GM20000 (cell line): ENCODE measurements at regions not wholly inside any gene's neighbourhood (a gene's known extent, or its start where the extent isn't known, plus 50 kb on each side); places are given as distances from the start of the nearest gene placed in this dataset.

Experiments
- DNase-seq: peaks from one replicate; pipeline ENCODE4 v3.0.0; 2012; ENCODE audit warnings: low spot score
- CTCF ChIP-seq: IDR thresholded peaks from 2 replicates; pipeline ENCODE4 v1.5.1; 2012; ENCODE audit warnings: mild to moderate bottlenecking, control low read depth; ENCODE audit errors: extremely low read depth, missing control alignments

DNA sequence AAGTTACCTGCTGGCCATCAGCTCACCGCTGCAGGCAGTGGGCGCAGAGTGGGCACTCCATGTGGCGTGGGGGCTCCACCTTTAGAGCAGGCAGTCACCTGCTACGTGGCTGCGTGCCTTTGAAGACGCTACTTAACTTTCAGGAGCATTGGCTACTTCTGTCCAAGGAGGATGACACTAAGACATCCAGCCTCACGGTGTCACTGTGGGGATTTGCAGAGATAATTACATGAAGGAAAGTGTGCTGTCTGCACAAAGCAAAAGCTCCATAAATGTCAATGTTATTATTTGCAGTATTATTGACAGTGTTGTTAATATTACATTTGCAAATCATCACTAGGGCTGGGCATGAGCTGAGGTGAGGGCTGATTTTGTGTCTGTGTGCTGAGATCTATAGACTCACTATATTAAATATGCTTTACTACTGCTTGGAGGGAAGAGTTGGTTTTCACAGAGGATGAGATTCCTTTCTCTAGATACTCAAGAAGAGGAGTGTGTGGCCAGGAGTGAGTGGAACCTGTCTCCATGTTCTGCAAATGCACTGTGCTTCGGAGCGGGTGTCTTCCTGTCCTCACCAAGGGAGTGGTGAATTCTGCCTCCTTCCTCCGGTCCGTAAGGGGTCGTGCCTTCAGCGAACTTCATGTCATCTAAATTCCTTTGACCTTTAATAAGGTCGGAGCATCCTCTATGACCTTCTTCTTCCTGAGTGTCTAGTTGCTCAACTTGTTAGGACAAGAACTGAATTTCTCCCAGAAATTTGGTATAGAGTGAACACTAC lies 165.8 kb upstream of the SYNDIG1 start:
- no peak for DNase-seq
- no peak for TF ChIP-seq CTCF

- no peak for TF ChIP-seq CTCF
- no peak for DNase-seq
These were observed 171.4 kb upstream of the SYNDIG1 start for GRCh38 chr20:24297993-24298392.

- no peak for TF ChIP-seq CTCF
- DNase-seq = no peak
These were observed 172.8 kb upstream of the SYNDIG1 start for GRCh38 chr20:24296477-24297261.

- TF ChIP-seq CTCF = no peak
- DNase-seq = no peak
These were observed 178.4 kb upstream of the SYNDIG1 start for GRCh38 chr20:24291014-24291413.

GRCh38 chr20:24289737-24290481 lies 179.5 kb upstream of the SYNDIG1 start:
- no peak for TF ChIP-seq CTCF
- DNase-seq = no peak

- DNase-seq = no peak
- no peak for TF ChIP-seq CTCF
These were observed 186.2 kb upstream of the SYNDIG1 start for GRCh38 chr20:24283186-24283585.

DNA sequence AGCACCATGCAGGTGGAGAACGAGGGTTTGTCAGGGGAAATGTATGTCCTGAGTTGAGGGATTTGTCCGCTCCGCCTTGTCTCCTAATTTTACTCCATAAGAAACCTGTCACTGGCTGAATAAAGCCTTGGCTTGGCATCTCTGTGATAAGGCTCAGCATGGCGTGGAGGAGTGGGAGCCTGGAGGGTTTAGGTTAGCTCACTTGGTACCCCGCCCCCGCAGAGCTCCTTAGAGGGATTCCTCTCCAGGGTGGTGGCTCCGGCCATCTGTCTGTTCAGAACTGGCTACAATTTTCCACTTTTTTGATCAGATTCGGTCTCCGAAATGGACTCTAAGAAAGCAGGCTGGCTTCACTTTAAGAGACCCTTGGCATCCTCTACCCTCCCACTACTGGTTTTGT lies 192.2 kb upstream of the SYNDIG1 start:
- no peak for DNase-seq
- TF ChIP-seq CTCF = no peak
